ENCODE measurements at regions not wholly inside any gene's neighbourhood (a gene's known extent, or its start where the extent isn't known, plus 50 kb on each side); places are given as distances from the start of the nearest gene placed in this dataset.

DNA sequence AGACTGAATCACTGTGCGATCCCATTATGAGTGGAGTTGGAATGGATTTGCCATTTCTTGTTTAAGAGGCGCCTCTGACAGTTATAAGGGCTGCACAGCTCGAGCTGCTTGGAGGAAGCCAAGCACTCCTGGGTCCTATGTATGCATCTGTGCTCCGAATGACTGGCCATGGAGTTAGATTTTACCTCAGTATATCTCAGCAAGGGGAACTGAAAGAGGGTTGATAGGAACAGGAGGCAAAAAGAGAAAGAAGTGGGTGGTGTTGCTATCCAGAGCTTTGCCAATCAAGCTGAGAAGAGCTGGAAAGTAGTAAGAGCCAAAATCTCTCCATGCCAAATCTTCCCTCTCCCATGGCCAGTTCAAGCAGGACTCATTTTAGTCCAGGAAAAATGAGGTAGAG, 632.0 kb upstream of the KIRREL3 start:
- TF ChIP-seq CTCF (IDR thresholded peaks at IDR 0.05) (no peak), POLR2A (IDR thresholded peaks at IDR 0.05) (no peak)

Measured in body of pancreas (tissue), 4 donors.